ENCODE measurements at regions not wholly inside any gene's neighbourhood (a gene's known extent, or its start where the extent isn't known, plus 50 kb on each side); places are given as distances from the start of the nearest gene placed in this dataset.

GRCh38 chr6:142537612-142538478 lies 236.0 kb downstream of the ADGRG6 start:
- peak in 8 of 12 donors; percentile 15 to 35 (median 21) for TF ChIP-seq CTCF (IDR thresholded peaks at IDR 0.05)
- no peak for TF ChIP-seq POLR2A (IDR thresholded peaks at IDR 0.05)
